OCI-LY7 (cell line): ENCODE measurements at regions not wholly inside any gene's neighbourhood (a gene's known extent, or its start where the extent isn't known, plus 50 kb on each side); places are given as distances from the start of the nearest gene placed in this dataset.

Experiments
- BruUV-seq: library from RNA; stranded (reverse); fragments of 400-500 nt; replicated peaks from 2 replicates; lab custom pipeline; 2021; lab: Mats Ljungman, UMichigan
- CTCF ChIA-PET: fragments of 300-600 bp; sonication (Branson Sonifier 250); formaldehyde crosslinking; loops from one replicate; lab custom pipeline; 2022; ENCODE audit warnings: antibody characterized with exemption; ENCODE audit not compliant: unreplicated experiment; lab: Charles Lee
- POLR2A ChIA-PET: fragments of 300-600 bp; sonication (Branson Sonifier 250); formaldehyde crosslinking; loops from one replicate; lab custom pipeline; 2022; ENCODE audit warnings: antibody characterized with exemption; lab: Charles Lee
- DNase-seq: peaks from one replicate; pipeline ENCODE4 v3.0.0-alpha.2; 2015; ENCODE audit warnings: low spot score
- H2AFZ ChIP-seq: fragments of 200-600 bp; sonication (generic), shearing (Covaris generic); 2 replicates; pipeline ENCODE4 v1.6.1; 2014; ENCODE audit warnings: mild to moderate bottlenecking, antibody characterized with exemption, low read length, moderate library complexity
- H3K27ac ChIP-seq: fragments of 200-600 bp; sonication (generic); 2 replicates; pipeline ENCODE4 v1.5.1; 2014; ENCODE audit warnings: mixed run types, low read depth, mild to moderate bottlenecking, moderate library complexity, low read length, inconsistent platforms; ENCODE audit not compliant: poor library complexity, severe bottlenecking
- H3K36me3 ChIP-seq: fragments of 200-600 bp; sonication (generic); 2 replicates; pipeline ENCODE4 v1.6.1; 2014; ENCODE audit warnings: mild to moderate bottlenecking, antibody characterized with exemption, low read length, moderate library complexity, mixed read lengths; ENCODE audit not compliant: insufficient read depth
- H3K4me1 ChIP-seq: fragments of 200-600 bp; sonication (generic); 2 replicates; pipeline ENCODE4 v1.5.1; 2014; ENCODE audit warnings: mild to moderate bottlenecking, low read length; ENCODE audit not compliant: insufficient read depth, poor library complexity, severe bottlenecking
- H3K4me2 ChIP-seq: fragments of 200-600 bp; sonication (generic); 2 replicates; pipeline ENCODE4 v1.6.1; 2014; ENCODE audit warnings: mild to moderate bottlenecking, low read length
- H3K4me3 ChIP-seq: fragments of 200-600 bp; sonication (generic); 2 replicates; pipeline ENCODE4 v1.5.1; 2014; ENCODE audit warnings: mild to moderate bottlenecking, low read depth, low read length; ENCODE audit not compliant: poor library complexity, severe bottlenecking
- H3K79me2 ChIP-seq: fragments of 200-600 bp; sonication (generic); 2 replicates; pipeline ENCODE4 v1.6.1; 2016; ENCODE audit warnings: low read depth, mild to moderate bottlenecking, low read length, moderate library complexity, mixed read lengths; ENCODE audit not compliant: insufficient read depth
- H3K9me2 ChIP-seq: fragments of 200-600 bp; sonication (generic); 2 replicates; pipeline ENCODE4 v1.6.1; 2016; ENCODE audit warnings: mild to moderate bottlenecking, low read length, mixed read lengths; ENCODE audit not compliant: insufficient read depth
- H3K9me3 ChIP-seq: fragments of 200-600 bp; sonication (generic); 2 replicates; pipeline ENCODE4 v1.6.1; 2014; ENCODE audit warnings: mild to moderate bottlenecking, mixed run types, low read length, mixed read lengths
- H4K20me1 ChIP-seq: fragments of 200-600 bp; sonication (generic); 2 replicates; pipeline ENCODE4 v1.6.1; 2014; ENCODE audit warnings: mild to moderate bottlenecking, antibody characterized with exemption, low read length, moderate library complexity, mixed read lengths; ENCODE audit not compliant: insufficient read depth
- EZH2phosphoT487 ChIP-seq: fragments of 200-600 bp; sonication (generic); IDR thresholded peaks from 2 replicates; pipeline ENCODE4 v1.6.1; 2018; ENCODE audit warnings: low read depth, borderline replicate concordance, mild to moderate bottlenecking, mixed run types, antibody characterized with exemption, low read length, moderate library complexity, mixed read lengths
- intact Hi-C: fragments of 100-400 bp; cut with micrococcal nuclease; formaldehyde crosslinking; loops from one replicate; pipeline ENCODE4 v1.10.0; 2022; ENCODE audit not compliant: unreplicated experiment
- TF ChIP-seq, protein P1 (sequence below): fragments of 200-600 bp; sonication (generic); conservative IDR thresholded peaks from 2 replicates; pipeline ENCODE4 v1.5.1; 2014; ENCODE audit warnings: mild to moderate bottlenecking, antibody characterized with exemption, low read length, moderate library complexity, mixed read lengths

DNA sequence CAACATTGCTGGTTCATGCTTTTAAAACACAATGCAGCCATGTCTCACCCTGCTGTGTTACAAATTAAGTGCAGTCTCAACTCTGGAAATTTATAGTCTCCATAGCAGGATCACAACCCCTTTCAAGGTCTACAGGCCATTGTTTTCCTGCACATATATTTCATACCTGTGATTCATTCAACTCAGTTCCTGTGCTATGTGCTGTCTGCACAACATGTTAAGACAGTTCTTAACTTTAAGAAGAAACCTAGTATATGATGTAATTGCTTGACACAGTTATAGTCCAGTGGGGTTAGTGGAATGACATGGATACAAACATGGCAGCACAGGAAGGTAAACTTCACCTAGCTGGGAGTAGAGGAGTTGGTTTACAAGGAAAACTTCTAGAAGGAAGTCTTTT is 106.4 kb downstream of the IFI44 start:
- no peaks in the 10 kb centered on the region for H3K4me1 ChIP-seq
- H3K4me3 ChIP-seq = no peak overlapping the region
- no peak overlapping the region for H2AFZ ChIP-seq
- ChIA-PET CTCF (no interaction called here), POLR2A (interaction anchor here (0.8 kb wide), 1 partner anchor 32 kb away, joined by 3 read pairs; no protein-coding TSS in a partner anchor)
- no peaks in the 10 kb centered on the region for H3K9me2 ChIP-seq
- H3K9me3 ChIP-seq = no peaks in the 10 kb centered on the region
- H3K4me2 ChIP-seq = no peak overlapping the region
- DNase-seq = no peak
- H3K36me3 ChIP-seq = no peaks in the 10 kb centered on the region
- intact Hi-C loops = no loop called here
- no peaks in the 10 kb centered on the region for H4K20me1 ChIP-seq
- no peaks in the 10 kb centered on the region for H3K79me2 ChIP-seq
- H3K27ac ChIP-seq = no peak overlapping the region
- no TSS peak for BruUV-seq
- TF ChIP-seq, protein P1, sequence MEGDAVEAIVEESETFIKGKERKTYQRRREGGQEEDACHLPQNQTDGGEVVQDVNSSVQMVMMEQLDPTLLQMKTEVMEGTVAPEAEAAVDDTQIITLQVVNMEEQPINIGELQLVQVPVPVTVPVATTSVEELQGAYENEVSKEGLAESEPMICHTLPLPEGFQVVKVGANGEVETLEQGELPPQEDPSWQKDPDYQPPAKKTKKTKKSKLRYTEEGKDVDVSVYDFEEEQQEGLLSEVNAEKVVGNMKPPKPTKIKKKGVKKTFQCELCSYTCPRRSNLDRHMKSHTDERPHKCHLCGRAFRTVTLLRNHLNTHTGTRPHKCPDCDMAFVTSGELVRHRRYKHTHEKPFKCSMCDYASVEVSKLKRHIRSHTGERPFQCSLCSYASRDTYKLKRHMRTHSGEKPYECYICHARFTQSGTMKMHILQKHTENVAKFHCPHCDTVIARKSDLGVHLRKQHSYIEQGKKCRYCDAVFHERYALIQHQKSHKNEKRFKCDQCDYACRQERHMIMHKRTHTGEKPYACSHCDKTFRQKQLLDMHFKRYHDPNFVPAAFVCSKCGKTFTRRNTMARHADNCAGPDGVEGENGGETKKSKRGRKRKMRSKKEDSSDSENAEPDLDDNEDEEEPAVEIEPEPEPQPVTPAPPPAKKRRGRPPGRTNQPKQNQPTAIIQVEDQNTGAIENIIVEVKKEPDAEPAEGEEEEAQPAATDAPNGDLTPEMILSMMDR = no peak
- TF ChIP-seq EZH2phosphoT487 = no peak

DNA sequence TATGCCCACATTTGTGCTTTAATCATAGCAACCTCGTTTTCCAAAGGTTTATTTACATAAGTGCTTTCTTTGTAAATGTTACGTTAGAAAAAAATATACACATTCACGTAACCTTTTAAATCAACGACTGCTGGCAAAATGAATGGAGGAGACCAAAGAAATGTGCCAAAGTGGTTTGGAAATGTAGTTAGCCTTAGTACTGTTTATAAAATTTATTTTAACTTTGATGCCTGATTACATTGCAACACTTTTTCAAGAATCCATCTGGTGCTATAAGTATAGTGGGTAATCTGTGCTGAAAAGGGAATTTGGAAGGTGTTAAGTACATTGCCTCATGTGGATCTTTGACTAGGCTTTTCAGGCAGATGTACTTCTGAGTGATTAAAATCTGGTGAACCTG is 108.9 kb downstream of the IFI44 start:
- Histone ChIP-seq H3K4me3 (no peak overlapping the region), H3K4me1 (no peaks in the 10 kb centered on the region), H3K27ac (no peak overlapping the region), H3K4me2 (no peak overlapping the region), H2AFZ (no peak overlapping the region), H4K20me1 (no peaks in the 10 kb centered on the region), H3K36me3 (no peaks in the 10 kb centered on the region), H3K9me2 (no peaks in the 10 kb centered on the region), H3K79me2 (no peaks in the 10 kb centered on the region), H3K9me3 (no peaks in the 10 kb centered on the region)
- BruUV-seq = no TSS peak
- CTCF ChIA-PET = no interaction called here
- TF ChIP-seq EZH2phosphoT487 = no peak
- TF ChIP-seq, protein P1 = no peak
- intact Hi-C loops = no loop called here
- POLR2A ChIA-PET = no interaction called here
- no peak for DNase-seq

DNA sequence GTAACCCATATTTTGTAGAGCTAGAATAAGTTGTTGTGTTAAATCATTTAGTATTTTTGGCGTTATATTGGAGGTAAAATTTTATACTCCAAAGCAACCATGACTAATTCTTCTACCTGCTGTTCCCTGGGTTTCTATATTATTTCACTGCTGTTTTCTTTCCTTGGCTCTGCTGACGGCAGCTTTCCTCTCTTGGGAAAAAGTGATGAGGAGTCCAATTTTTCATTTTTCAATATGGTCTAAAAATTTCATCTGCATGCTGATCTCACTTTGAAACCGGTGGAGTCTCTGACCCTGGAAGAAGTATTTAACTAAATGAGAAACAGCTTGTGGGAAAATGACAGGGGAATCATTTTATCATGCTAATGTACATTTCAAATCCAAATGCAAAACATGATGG is 110.2 kb downstream of the IFI44 start:
- CTCF ChIA-PET = no interaction called here
- H3K4me3 ChIP-seq = no peak overlapping the region
- H3K79me2 ChIP-seq = no peaks in the 10 kb centered on the region
- H3K9me3 ChIP-seq = no peaks in the 10 kb centered on the region
- POLR2A ChIA-PET = interaction anchor here (0.5 kb wide), 1 partner anchor 244 kb away, joined by 5 read pairs; no protein-coding TSS in a partner anchor
- H3K9me2 ChIP-seq = no peaks in the 10 kb centered on the region
- intact Hi-C loops = no loop called here
- H2AFZ ChIP-seq = no peak overlapping the region
- BruUV-seq = no TSS peak
- H3K27ac ChIP-seq = no peak overlapping the region
- DNase-seq = no peak
- no peaks in the 10 kb centered on the region for H3K36me3 ChIP-seq
- TF ChIP-seq, protein P1 = no peak
- TF ChIP-seq EZH2phosphoT487 = no peak
- no peaks in the 10 kb centered on the region for H3K4me1 ChIP-seq
- H3K4me2 ChIP-seq = no peak overlapping the region
- H4K20me1 ChIP-seq = no peaks in the 10 kb centered on the region
